ENCODE measurements at regions not wholly inside any gene's neighbourhood (a gene's known extent, or its start where the extent isn't known, plus 50 kb on each side); places are given as distances from the start of the nearest gene placed in this dataset.

- DNase-seq: no peak
Measured at GRCh38 chr10:81027706-81028105, 490.0 kb downstream of the SH2D4B start.

- DNase-seq: no peak
Measured at GRCh38 chr10:81031774-81032173, 494.1 kb downstream of the SH2D4B start.

GRCh38 chr10:81034383-81034782 lies 496.7 kb downstream of the SH2D4B start:
- DNase-seq: no peak

GRCh38 chr10:81036257-81036656 lies 498.6 kb downstream of the SH2D4B start:
- no peak for DNase-seq

DNA sequence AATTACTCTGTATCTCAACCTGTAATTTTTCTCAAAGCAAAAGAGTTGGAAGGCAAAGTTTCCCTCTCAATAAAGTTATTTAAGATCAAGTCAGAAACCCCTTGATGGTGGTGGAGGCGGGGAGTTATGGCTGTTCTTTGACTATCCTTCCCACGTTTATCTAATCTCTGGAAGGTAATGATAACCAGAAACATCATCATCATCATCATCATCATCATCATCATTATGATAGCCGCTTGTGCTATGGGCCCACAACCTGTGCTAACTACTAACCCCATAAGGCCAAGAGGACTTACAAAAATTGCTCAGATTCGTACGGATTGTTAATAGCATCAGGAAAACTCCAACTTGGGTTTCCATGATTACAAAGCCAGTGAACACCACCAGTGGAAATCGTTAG lies 502.3 kb downstream of the SH2D4B start:
- DNase-seq: no peak

GRCh38 chr10:81040940-81041339 lies 503.2 kb downstream of the SH2D4B start:
- DNase-seq: no peak

DNA sequence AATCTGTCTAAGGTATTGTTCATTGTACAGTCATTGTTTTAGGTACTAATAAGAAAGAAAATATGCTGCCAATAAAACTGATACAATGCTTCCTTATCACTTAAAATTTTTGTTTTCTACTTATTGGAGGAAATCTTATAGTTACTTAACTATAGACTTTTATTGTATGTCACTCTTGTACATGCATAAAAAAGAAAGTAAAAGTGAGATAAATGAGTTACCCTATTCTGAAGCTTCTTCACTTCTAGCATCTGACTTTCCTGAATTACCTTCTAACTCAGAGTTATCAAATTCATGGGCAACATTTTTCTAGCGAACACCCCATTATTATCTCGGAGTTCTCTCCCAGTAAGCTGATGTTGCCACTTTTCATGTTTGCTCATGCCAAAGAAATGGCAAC lies 504.9 kb downstream of the SH2D4B start:
- DNase-seq: no peak

GRCh38 chr10:81065474-81065873 lies 527.8 kb downstream of the SH2D4B start:
- DNase-seq: no peak

- DNase-seq: no peak
Measured at GRCh38 chr10:81068460-81068859, 530.8 kb downstream of the SH2D4B start.

DNA sequence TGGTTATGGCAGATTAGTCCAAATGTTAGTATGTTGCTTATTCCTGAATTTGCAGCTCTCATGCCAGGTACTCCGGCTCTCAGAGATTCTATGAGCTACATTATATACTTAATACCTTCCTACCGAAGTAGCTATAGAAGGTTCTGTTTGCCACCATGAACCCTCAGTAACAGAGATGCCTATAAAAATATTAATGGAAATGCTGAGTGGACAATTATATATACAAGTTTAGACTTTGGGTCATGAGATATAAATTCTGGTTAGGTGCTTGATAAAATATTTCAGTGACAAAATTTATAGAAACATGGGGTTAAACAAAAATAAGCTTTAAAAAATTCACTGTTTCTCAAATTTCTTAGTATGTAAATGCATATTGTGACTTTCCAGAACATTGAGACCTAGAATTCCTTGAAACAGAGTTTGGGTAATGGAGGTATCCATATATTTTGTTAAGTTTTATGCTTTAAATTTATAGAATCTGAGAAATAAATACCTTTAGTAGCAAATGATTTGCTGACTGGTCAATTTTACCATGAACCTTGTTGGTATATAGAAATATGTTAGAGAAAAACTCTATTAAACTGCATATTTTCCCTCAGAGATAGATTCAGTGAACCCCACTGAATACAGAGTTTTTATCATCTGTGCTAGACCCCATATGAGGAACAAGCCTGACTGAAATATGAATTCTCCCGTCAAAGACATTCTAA lies 533.5 kb downstream of the SH2D4B start:
- no peak for DNase-seq

GRCh38 chr10:81073155-81073554 lies 535.5 kb downstream of the SH2D4B start:
- no peak for DNase-seq

- DNase-seq: no peak
Measured at GRCh38 chr10:81081887-81082620, 544.4 kb downstream of the SH2D4B start.

GRCh38 chr10:81082621-81083376 lies 545.1 kb downstream of the SH2D4B start:
- no peak for DNase-seq

DNA sequence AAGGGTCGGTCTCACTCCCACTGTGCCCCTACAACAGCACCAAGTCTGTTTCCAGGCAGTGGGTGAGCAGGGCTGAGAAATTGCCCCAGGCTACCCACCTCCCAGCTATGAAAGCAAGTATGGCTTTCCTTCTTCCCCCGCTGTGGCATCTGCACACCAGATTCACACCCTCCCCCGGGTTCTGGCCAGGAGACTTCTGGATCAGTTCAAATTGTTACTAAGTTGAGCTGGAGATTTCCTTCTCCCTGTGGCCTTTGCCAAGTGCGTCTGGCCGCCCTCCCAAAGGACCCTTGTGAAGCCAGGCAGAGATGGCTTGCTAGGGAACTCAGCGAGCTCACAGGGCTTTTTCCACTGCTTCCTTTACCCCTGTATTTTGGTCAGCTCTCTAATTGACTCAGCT lies 555.4 kb downstream of the SH2D4B start:
- DNase-seq: no peak

- no peak for DNase-seq
Measured at GRCh38 chr10:81095238-81095637, 557.5 kb downstream of the SH2D4B start.

- DNase-seq: no peak
Measured at GRCh38 chr10:81096558-81096957, 558.9 kb downstream of the SH2D4B start.

DNA sequence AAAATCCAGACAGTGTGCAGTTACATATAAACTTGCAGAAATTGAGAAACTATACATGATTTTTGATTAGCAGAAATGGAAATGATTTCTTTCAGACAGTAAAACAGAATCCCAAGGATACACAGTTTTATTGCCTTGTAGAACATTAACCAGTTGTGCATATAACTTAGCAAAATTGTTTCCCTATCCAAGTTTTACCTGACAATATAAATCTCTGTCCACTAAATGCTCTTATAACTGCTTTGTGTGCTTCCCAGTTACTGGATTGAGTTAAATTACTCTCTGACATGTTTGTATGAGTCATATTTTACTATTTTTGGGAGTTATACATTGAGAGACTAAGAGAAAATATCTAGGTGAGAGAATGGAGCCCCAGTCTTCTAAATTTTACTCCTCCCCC lies 563.4 kb downstream of the SH2D4B start:
- no peak for DNase-seq

DNA sequence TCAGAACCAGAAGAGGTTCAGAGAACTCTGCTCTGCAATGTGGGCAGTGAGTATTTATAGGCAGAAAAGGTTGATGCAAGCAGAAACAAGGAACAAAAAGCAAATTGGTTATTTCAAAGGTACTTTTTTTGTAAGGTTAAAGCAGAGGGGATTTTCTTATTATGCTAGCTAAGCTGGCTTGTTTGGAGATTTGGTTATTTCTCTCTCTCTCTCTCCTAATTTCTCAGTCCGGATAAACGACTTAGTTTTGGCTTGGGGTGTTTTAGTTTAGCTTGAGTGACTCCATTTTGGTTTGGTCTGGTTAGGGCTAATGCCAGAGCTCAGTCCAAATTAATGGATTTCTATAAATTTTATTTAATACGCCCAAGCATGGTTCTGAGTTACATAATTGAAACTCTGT lies 566.8 kb downstream of the SH2D4B start:
- DNase-seq: no peak

GRCh38 chr10:81108516-81109199 lies 571.0 kb downstream of the SH2D4B start:
- no peak for DNase-seq

GRCh38 chr10:81109200-81109752 lies 571.6 kb downstream of the SH2D4B start:
- no peak for DNase-seq

- DNase-seq: no peak
Measured at GRCh38 chr10:81116201-81116600, 578.5 kb downstream of the SH2D4B start.

GRCh38 chr10:81116990-81117389 lies 579.3 kb downstream of the SH2D4B start:
- no peak for DNase-seq

DNA sequence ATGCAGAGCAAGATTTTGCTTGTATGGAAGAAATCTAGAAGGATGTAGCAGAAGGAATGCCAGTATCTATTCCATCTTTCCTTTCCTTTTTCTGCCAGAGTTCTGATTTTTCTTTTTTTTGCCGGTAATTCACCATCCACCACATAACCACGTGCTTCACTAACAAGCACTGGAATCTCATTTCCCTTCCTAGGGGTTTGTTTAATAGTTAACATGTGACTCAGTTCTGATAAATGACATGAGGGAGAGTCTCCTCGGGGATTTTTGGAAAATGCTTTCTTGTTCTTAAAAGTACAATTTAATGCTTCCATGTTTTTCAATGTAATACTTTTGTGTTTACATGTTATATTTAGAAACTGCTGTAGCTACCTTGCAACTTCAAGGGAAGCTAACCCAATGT lies 590.2 kb downstream of the SH2D4B start:
- no peak for DNase-seq

All from NCI-H69 (cell line).